Tibial nerve (tissue), 4 donors: ENCODE measurements at regions not wholly inside any gene's neighbourhood (a gene's known extent, or its start where the extent isn't known, plus 50 kb on each side); places are given as distances from the start of the nearest gene placed in this dataset.

Experiments
- CTCF ChIP-seq, 5 experiments: fragments of 200-600 bp in 3 of 5; fragments of 450-650 bp in 2 of 5; sonication (generic) in 3 of 5; IDR thresholded peaks; one replicate each; pipeline ENCODE4 v1.5.1; 2016 to 2019; ENCODE audit warnings: antibody characterized with exemption in 5 of 5, mild to moderate bottlenecking in 3 of 5, moderate library complexity in 2 of 5
- EP300 ChIP-seq, 2 donors: sonication (generic); formaldehyde crosslinking; IDR thresholded peaks; one replicate each; pipeline ENCODE4 v1.6.1; 2017; ENCODE audit warnings: antibody characterized with exemption in 2 of 2, mild to moderate bottlenecking in 1 of 2
- POLR2A ChIP-seq, 2 donors: fragments of 450-650 bp; IDR thresholded peaks; one replicate each; pipeline ENCODE4 v1.6.1; 2017; ENCODE audit warnings: antibody characterized with exemption in 2 of 2, mild to moderate bottlenecking in 2 of 2, moderate library complexity in 2 of 2

GRCh38 chr4:15340902-15341732 lies 86.7 kb upstream of the C1QTNF7 start:
- TF ChIP-seq CTCF (IDR thresholded peaks at IDR 0.05) = no peak
- TF ChIP-seq POLR2A (IDR thresholded peaks at IDR 0.05) = no peak
- no peak for TF ChIP-seq EP300 (IDR thresholded peaks at IDR 0.05)
